SK-N-MC (cell line): ENCODE measurements at regions not wholly inside any gene's neighbourhood (a gene's known extent, or its start where the extent isn't known, plus 50 kb on each side); places are given as distances from the start of the nearest gene placed in this dataset.

Experiments
- EZH2 ChIP-seq: fragments of 200-600 bp; sonication (generic); IDR thresholded peaks from one replicate; pipeline ENCODE4 v1.6.1; 2017; ENCODE audit warnings: antibody characterized with exemption
- POLR2AphosphoS5 ChIP-seq: IDR thresholded peaks from 2 replicates; pipeline ENCODE4 v1.6.1; 2012; ENCODE audit warnings: mild to moderate bottlenecking, low read depth, low read length, borderline replicate concordance

GRCh38 chr11:127268932-127269331, 268.4 kb upstream of the KIRREL3 start:
- no peak for TF ChIP-seq EZH2
- no peak for TF ChIP-seq POLR2AphosphoS5
